TTC549 (cell line): ENCODE measurements at regions not wholly inside any gene's neighbourhood (a gene's known extent, or its start where the extent isn't known, plus 50 kb on each side); places are given as distances from the start of the nearest gene placed in this dataset.
"Not testable (repeated sequence)": the region's sequence is repeated elsewhere in the genome, so short reads cannot be mapped to it uniquely, and the experiment has no call there.

Source experiments
- FAIRE-seq: peaks from 2 replicates; lab custom pipeline; 2012; peaks lifted over from hg19 to GRCh38; lab: Jason Lieb, UNC

DNA sequence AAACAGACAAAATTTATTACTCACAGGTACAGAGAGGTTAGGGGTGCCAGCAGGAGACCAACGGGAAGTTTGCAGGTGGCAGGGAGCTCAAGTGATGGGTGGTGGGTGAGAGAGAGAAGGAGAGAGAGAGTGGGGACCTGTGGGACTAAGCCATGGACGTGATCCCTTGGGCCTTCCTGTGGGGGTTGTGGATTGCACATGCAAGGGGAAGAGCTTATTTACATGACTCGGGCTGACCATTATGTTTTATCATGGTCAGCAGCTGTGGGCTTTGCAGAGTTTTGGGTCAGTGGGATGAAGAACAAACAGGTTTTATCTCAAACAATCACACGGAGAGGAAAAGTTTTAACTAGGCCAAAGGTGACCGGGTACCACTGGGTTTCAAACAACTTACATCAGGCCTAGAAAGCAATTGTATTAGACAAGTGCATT lies 156.2 kb upstream of the EXOC2 start:
- no peak for FAIRE-seq

DNA sequence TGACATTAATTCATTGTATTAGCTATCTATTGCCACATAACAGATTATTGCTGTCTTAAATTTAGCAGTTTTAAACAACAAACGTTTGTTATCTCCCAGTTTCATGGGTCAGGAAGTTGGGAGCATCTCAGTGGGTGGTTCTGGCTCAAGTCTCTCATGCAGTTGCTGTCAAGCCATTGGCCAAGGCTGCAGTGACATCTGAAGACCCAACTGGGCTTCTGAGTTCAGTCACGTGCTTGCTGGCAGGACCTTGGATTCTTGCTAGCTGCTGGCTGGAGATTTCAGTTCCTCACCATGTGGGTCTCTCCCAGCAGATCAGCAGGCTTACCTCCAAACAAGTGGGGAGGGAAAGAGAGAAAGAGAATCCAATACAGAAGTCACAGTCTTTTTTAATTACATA lies 152.6 kb upstream of the EXOC2 start:
- FAIRE-seq = no peak

DNA sequence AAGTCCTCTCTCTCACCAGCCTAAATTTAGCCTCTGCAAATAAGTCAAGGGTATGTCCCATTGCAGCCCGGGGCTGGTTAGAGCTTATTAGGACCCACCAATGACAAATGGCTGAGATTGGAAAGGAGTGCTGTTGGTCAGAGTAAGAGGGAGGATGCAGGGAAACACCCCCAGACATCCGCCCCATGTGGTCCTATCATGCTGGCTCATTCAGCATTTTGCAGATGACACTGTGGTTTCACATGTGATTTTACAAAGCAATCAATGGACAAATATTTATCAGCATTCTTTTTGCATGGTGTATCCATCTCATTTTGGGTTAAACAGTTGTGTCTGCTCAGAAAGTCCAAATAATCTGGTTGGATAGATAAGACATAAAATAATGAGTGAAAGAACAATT lies 152.2 kb upstream of the EXOC2 start:
- FAIRE-seq = no peak

DNA sequence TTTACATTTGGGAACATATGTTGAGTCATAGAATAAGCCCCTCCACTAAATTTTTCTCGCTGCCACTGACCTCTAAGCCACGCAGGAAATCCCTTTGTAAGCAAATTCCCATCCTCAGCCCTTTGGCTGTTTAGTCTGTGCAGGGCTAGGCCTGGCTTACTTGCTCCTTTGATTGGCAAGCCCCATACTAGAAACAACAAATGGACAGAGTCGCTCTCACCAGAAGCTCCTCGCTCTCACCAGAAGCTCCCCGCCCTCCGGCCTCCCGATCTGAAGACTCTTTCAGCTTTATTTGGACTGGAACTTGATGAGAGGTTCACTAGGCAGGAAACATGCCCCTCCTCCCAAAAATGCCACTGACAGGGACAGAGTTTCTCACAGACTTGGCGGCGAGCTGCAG lies 149.2 kb upstream of the EXOC2 start:
- FAIRE-seq = no peak

DNA sequence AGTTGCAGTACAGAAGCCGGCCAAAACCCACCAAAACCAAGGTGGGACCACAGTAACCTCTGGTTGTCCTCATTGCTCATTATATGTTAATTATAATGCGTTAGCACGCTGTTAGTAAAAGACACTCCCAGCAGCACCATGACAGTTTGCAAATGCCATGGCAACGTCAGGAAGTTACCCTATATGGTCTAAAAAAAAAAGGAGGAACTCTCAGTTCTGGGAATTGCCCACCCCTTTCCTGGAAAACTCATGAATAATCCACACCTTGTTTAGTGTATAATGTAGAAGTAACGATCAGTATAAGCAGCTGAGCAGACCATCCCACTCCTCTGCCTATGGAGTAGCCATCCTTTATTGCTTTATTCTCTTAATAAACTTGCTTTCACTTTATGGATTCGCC lies 148.6 kb upstream of the EXOC2 start:
- no peak for FAIRE-seq

DNA sequence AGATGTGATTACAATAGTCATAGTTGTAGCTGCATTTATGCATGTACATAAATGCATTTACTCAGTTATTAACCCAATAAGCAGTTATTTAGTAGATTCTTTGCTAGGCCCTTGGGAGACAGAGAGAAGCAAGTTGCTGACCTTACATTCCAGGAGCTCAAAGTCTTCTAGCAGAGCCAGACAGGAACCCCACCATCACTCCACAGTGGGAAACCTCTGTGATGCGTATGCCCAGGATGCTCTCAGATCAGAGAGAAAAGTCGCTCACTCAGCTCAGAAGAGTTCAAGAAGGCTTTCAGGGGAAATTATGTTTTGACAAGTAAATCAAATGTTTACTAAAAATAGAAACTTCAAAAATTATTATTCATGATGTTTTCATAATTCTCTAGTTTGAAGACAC lies 146.3 kb upstream of the EXOC2 start:
- no peak for FAIRE-seq

DNA sequence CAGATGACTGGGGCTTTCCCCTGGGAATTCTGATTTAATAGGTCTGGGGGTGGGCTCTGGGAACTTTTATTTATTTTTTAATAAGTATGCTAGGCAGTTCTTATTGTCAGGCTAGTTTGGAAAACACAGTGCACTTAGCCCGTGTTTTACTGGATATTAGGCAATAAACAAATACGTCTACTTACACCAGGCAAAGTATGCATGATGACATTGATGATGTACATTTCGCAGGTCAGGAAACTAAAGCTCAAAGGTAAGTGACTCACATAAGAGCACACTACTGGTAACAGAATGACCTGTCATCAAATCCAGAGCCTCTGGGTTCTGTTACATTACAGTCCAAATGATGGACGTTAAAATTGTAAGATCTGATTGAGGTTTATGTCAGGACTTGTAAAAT lies 144.4 kb upstream of the EXOC2 start:
- no peak for FAIRE-seq

DNA sequence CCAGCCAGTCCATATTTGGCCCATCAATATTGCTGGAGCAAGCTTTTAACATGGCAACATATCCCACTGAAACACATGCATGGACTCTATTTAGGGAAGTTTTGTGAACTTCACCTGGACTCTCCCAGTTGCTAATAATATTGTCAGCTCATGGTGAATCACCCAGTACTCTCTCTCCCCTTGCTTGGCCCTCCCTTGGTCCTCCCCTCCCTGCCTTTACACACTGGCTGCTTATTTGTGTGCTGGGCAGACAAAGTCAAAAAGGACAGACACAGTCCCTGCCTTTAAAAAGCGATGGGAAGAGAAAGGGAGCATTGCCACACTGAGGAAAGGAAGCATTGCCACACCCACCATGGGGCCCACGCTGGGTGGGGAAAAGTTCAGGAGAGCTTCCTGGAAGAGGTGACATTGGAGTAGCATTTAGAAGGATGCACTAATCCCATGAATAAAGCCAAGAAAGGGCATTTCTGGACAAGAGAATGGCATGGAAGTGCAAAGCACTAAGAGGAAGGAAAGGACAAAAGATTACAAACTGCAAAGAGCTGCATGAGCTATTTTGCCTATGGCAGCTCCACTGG lies 143.4 kb upstream of the EXOC2 start:
- FAIRE-seq = no peak

DNA sequence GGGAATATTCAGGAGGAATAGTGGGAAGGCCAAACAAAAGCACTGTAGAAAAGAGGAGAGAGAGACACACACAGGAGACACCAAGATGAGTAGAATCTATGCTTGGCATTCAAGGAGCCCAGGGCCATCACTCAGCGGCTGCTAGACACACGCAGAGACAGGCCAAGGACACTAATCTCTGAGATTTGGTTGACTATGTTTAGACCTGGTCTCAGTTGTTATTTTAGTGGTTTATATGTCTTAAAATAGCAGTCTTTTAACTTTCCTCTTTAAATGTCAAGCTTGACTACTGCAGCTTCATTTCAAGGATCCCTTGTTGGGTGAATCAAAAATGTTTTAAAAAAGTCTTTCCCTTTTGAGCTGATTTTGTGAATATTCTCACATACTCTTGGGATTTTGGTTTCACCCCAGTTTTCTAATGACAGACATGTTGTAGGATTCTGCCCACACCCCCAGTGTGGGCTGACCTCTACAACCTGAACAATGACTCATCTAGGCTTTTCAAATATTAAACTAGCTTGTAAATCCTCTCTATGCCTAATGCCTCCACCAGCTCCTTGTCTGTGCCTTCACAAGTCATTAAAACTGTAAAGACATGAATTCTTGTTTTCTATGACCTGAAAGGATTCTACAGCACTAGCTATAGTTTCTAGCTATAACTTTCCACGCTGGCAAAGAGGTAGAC lies 142.7 kb upstream of the EXOC2 start:
- no peak for FAIRE-seq

DNA sequence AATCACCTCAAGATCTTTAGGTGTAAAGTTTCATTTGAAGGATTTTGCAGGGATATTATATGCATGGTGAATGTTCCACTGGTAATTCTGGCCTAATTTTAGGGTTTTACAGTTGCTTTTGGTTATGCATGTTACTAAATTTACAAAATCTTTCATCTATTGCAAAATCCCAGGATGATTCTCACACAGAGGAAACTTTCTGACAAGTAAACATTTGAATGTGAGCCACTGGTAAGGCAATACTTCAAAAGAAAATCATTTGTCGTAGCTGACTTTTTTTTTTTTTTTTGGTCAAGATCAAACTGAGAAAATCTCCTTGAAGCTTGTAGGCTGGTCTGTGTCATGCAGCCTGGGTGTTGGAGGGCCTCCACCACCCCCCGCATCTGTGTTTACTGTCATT lies 141.9 kb upstream of the EXOC2 start:
- no peak for FAIRE-seq

DNA sequence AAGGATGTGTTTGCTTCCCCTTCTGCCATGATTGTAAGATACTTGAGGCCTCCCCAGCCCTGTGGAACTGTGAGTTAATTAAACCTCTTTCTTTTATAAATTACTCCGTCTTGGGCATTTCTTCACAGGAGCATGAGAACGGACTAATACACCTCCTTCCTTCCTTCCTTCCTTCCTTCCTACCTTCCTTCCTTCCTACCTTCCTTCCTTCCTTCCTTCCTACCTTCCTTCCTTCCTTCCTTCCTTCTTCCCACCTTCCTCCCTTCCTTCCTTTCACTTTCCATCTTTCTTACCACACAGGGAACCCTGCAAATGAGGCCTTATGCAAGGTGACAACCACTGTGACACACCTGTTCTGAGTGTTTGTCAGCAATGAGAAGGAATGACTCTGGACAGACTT lies 141.3 kb upstream of the EXOC2 start:
- no peak for FAIRE-seq

DNA sequence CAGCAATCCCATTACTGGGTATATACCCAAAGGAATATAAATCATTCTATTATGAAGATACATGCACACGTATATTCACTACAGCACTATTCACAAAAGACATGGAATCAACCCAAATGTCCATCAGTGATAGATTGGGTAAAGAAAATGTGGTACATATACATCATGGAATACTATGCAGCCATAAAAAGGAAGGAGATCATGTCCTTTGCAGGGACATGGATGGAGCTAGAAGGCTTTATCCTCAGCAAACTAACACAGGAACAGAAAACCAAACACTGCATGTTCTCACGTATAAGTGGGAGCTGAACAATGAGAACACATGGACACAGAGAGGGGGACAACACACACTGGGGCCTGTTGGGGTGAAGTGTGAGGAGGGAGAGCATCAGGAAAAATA lies 139.9 kb upstream of the EXOC2 start:
- FAIRE-seq = not testable (repeated sequence)

DNA sequence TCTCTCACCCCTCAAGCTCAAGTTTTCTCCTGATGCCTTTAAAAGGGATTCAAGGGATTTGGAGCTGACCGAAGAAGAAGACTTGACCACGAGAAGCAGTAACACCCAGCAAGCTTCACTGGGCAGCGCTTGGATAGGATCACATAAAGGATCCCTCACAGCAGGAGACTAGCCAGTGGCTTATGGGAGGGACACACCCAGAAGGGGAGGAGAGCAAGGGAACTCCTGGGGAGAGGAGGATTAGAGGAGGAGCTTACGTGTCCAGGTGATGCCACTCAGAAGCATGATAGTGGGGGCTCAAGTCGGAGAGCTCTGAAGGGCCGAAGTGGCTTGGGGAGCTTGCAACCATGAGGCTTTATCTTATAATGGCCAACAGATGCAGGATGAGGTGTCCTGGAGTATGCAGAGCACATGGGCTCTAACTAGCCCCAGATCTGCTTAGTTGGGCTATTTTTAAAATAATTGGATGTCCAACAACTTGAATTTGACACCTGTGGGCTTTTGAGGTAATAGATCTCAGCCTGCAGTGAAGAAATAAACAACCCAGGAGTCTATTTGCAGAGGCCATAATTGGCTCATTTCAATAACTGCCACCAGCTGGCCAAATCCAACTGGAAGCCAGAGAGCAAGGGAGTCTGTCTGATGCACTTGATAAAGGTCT lies 137.9 kb upstream of the EXOC2 start:
- FAIRE-seq = no peak

DNA sequence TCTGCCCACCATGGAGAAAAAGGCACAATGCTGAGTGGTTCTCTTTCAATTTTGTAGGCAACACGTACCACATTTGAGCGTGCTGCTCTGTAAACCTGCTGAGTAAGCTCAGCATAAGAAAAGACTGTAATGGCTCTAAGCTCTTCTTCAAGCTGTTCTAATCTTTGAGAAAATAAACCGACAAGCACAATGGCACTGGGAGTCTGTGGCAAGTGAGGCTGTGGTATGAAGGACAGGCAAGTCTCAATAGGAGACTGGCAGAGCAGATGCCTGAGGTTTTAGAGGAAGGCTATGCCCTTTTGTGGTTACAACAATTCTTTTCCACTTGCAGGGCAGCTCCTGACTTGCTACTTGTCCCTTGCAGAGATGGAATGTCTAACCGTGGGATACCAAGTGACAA lies 136.7 kb upstream of the EXOC2 start:
- no peak for FAIRE-seq

DNA sequence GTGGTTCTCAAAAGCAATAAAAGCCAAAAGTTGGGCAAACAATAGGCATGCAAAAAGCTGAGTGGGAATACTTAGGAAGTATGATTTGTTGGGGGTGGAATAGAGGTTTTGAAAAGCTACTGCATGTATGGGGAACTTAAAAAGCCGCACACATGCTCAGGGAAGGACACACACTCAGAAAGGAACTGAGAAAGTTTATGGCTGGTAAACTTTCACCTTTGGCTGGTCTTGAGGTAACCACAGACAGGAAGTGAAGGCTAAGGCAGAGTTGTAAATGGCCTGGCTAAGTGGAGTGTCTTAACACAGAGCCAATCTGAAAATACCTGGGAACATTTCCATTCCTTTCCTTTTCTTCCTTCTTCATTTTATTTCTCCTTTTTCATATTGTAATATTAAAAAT lies 134.5 kb upstream of the EXOC2 start:
- no peak for FAIRE-seq

DNA sequence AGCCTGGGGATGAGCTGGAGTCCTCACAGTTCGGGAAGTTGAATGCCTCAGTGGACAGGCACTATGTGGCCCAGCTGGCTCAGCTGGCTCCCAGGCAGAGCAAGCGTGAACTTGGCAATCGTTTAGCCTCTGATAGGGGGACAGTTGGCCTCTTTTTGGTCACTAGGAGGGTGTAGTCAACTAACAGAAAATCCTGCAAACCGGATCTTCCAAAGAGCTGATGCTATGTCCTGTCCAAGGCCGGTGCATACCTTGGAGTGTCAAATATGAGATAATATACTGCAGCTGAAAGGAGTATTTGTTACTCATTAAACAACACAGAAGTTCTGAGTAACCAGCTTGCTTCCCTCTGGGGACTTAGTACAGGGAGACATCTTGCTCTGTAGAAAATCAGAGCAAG lies 126.2 kb upstream of the EXOC2 start:
- FAIRE-seq = no peak

DNA sequence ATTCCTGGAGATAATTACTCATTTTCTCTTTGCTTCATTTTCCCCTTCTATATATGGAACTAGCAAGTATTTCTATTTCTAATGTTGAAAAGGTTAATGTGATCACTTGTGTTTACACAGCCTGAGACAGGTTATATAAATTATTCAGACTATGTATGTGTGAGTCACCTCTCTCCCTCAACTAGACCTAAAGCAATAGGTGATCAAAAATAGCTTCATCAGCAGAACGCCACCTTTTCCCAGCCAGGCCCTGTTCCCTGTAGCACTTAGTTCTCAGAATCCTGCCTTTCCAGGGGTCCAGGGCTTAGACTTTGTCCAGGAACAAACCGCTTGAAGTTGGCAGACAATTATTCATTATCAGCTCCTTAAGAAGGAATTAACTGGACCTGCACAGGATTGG lies 125.3 kb upstream of the EXOC2 start:
- no peak for FAIRE-seq

DNA sequence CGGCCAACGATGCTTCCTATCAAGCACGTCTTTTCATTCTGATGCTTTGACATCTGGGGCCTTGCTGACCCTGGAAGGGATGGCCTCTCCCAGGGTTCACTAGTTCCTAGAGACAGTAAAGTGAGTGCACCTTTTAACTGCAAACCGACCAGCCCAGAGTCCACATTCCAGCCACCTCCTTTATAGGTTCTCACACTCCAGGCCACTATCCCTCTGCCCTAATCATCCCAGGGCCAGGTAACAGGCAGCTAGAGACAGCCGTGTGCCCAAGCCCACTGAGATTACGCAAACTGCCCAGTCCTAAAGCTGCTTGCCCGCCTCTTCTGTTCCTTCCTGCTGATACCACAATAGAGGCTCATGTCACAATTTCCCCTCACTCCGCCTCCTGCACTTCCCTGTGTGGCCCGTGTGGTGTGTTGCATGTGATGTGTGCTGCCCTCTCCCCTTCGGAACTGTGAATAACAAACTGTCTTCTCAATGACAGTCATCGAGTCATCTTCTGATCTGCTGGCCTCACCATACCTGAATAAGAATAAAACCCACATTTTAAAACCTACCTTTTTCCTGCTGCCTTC lies 123.7 kb upstream of the EXOC2 start:
- FAIRE-seq = no peak

DNA sequence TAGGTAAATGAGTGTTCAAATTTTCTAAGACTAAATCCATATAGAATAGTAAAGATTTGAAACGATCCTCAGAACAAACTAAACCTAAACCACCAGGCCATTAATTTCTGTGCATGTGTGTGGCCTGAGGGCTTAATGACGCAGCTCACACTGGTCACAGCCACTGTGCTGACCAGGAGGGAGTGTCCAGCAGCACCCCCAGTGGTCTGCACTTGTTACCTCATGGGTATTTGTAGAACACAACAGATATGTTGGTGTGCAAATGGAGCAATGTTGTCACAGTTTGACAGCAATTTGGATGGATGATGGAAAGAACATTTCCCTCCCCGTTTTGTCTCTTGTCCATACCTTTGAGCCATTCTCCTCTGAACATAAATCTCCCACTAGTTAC lies 122.4 kb upstream of the EXOC2 start:
- FAIRE-seq = no peak

DNA sequence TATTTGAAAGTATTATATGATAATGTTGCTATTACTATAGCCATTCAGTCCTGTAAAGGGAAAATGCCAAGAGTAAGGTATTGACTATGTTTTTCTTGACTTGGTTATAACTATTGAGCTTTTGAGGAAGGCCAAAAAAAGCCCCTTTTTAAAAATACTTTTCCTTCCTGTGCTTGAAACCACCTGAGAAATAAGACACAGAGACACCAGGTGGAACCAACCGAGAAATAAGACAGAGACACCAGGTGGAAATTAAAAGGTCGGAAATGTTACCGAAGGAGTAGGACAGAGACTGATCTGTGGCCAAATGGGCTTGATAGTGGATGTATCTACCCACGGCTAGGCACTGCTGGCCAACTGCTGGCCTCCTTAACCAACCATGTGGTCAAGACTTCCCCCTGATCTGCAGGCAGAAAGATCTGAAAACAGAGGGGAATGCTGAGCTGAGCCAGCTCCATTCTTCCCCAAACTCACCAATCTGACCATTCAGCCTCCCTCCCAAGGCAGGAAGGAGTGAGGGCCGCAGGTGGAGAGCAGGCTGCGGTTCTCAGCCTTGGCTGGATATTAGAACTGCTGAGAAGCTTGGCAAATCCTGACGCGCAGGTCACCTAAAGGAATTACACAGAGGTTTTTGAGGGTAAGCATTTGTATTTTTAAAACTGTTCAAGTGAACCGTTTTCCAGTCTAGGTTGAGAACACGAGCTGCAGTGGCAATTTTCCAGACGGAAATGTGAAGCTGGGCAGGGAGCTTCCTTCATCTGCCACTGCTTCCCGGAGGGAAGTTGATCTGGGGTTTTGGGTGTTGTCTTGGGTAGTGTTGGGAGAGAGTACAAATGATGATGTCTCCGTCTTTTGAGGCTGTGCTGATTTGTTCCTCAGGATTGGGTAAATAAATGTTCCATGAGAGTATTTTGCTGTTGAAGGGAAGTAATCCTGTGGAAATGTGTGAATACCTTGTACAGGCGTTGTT lies 121.7 kb upstream of the EXOC2 start:
- FAIRE-seq = no peak

DNA sequence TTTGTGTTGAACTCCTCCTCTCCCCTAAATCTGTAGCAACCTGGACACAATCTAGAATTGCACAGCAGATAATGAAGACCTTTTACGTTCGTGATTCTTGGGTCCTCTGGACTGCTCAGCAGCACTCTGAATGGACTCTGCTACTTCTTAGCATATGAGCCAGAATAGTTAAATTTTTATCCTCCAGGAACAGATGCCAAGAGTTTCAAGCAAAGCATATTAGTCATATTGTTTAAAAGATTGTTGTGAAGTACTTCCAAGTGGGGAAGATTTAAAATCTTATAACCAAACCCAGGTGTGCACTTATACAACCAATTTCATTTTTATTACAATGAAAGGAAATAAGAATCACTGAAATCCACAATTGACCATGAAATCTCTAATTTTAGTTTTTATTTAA lies 118.9 kb upstream of the EXOC2 start:
- FAIRE-seq = no peak

DNA sequence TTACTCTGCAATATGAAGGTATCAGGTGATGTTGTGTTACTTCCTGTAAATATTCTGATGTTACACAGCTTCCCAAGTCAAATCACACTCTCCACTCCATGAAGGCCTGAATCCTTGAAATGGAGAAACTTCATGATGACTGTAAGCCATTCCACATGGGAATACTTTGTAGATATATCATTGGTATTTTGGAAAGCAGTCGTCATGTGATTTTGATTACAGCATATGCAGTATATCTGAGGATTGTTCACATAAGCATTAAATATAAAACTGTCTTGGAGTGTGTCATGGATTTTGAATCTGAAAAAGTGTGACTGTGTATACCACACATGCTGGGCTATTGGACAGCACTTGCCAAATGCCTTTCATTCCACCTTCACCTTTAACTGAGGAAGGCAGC lies 118.3 kb upstream of the EXOC2 start:
- FAIRE-seq = no peak

DNA sequence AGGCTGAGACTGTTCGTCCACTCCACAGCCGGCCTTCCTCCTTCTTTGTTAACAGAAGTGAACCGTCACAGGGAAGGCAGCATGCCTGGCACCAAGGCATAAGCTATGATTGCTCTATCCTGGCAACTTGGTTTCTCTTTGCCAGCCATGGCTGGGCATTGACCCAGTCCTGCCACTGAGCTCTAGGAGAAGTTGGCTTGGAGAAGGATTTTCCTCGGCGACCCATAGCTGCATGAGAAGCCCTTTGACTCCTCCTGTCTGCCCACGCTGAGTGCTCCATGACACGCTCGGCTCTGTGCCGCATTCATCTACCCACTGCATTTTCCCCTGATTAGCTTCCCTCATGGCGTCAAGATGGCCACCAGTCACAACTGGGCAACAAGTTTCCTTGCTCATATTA lies 111.8 kb upstream of the EXOC2 start:
- FAIRE-seq = no peak
